SK-N-SH treated with all-trans-retinoic acid at 6 μM for 48 hours (cell line): ENCODE measurements at regions not wholly inside any gene's neighbourhood (a gene's known extent, or its start where the extent isn't known, plus 50 kb on each side); places are given as distances from the start of the nearest gene placed in this dataset.

Experiments
- GLIS3 ChIP-seq: fragments of 250-450 bp; sonication (Bioruptor Pico); IDR thresholded peaks from 2 replicates; pipeline ENCODE4 v1.5.0; 2020; ENCODE audit warnings: mild to moderate bottlenecking, moderate library complexity
- ZNF565 ChIP-seq: fragments of 450-650 bp; formaldehyde crosslinking; conservative IDR thresholded peaks from 2 replicates; pipeline ENCODE4 v1.5.0; 2020; ENCODE audit warnings: low read depth, mild to moderate bottlenecking, moderate library complexity

DNA sequence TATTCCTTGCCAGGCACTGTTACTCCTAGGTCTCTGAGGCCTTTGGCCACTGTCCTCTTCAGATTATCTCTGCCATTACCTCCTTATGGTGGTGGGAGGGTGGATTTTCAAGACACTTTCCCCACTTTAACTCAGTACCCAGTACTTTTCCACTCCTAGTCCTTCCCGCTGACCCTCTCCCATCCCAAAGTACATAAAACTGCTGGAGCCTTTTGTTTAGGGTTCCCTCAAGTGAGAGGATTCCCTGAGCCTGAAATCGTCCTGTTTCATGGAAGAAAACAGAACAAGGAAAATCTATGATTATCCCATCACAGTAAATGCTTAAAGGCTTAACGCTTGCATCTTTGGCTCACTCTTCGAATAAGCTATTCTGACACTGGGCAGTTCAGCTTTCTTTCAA lies 1742.5 kb upstream of the ADGRL3 start:
- TF ChIP-seq GLIS3 (CRISPR knock-in tag) (no peak), ZNF565 (CRISPR knock-in tag) (no peak)
